EH (cell line): ENCODE measurements at regions not wholly inside any gene's neighbourhood (a gene's known extent, or its start where the extent isn't known, plus 50 kb on each side); places are given as distances from the start of the nearest gene placed in this dataset.

Experiments
- DNase-seq: peaks from one replicate; pipeline ENCODE4 v3.0.0-alpha.2; 2015; ENCODE audit warnings: low read depth

DNA sequence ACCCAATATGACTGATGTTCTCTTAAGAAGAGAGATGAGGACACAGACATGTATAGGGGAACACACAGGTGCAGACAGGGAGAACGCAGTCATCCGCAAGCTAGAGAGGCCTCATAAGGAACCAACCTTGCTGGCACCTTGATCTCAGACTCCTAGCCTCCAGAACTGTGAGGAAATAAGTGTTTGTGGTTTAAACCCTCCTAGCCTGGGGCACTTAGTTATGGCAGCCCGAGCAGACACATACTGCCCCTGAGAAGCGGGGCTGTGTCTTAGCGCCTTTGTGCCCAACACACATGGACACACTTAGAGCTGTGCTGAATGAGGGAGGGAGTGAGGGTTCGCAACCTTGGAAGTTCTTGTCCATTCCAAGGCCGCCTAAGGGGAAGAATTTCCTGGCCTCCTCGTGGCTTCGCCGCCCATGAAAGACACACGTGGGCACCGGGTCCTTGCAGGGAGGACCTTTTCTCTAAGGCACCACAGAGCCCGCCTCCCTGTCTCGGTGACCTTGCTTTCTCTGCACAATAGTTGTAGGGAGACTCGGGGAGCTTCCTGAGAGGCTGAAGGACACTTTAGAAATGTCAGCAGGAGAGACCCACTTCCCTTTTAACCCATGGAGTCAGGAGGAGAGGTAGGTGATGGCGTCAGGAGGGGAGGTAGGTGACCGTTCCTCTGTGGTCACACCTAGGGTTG lies 224.5 kb upstream of the HDAC4 start:
- DNase-seq: no peak

DNA sequence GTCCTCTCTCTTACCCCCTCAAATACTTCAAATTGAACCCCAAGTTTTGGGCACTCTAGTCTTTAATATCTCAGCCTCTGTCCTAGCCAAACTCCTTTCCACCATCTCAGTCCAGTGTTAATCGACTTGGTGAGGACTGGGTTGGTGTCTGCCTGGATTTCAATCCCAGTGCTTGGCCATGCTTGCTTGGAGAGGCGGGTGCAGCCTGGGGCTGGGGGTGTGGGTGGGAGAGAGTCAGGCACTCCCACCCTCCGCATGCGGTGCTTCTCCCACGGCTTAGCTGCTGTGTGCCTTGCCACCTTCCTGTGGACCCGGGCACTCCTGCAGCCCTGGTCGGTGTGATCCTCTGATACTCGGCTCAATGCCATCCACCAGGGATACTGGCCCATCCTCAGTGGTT lies 220.8 kb upstream of the HDAC4 start:
- no peak for DNase-seq

DNA sequence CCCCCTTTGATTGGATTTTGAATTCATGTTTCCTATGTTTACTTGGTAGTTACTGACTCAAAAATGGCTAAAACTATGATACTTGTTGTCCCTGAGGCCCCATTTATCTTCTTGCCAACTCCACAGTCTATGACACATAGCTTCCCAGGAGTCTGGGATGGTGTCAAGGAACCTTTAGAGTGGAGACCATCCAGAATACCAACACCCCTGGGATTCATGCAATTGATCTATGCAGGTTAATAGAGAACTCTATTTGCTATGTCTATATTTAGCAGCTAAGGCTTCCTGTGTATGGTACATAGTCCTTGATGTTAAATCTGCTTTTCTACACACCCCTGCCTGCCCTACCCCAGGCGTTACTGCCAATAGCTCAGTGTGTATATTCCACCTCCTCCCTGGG lies 218.5 kb upstream of the HDAC4 start:
- no peak for DNase-seq

DNA sequence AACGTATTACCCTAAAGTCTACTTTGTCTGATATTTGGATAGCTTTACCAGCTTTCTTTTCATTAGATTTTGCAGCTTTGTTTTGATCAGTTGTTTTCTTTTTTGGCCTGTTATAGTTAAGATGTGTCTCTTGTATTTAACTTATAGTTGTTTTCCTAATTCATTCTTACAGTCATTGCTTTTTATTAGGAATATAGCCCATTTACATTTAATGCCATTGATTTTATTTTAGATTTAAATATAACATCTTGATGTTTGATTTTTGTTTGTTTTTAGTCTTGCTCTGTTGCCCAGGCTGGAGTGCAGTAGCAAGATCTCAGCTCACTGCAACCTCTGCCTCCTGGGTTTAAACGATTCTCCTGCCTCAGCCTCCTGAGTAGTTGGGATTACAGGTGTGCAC lies 215.9 kb upstream of the HDAC4 start:
- no peak for DNase-seq

DNA sequence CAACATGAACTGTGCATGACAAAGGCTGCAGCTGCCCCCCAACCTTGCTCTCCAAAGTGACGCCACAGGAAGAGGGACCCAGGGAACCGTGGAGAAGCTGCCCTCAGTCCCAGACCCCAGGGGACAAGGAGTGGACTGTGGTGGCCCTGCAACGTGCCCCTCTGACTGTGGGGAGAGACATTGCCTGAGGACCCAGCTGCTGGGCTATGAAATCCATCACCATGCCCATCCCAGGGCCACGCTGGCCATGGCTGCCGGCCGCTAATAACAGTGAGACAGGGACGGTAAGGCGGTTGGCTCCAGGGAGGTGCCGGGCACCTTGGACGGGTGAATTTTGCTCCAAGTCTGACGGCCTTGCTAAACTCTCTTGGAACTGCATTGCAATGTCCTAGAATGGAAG lies 211.3 kb upstream of the HDAC4 start:
- DNase-seq: no peak

DNA sequence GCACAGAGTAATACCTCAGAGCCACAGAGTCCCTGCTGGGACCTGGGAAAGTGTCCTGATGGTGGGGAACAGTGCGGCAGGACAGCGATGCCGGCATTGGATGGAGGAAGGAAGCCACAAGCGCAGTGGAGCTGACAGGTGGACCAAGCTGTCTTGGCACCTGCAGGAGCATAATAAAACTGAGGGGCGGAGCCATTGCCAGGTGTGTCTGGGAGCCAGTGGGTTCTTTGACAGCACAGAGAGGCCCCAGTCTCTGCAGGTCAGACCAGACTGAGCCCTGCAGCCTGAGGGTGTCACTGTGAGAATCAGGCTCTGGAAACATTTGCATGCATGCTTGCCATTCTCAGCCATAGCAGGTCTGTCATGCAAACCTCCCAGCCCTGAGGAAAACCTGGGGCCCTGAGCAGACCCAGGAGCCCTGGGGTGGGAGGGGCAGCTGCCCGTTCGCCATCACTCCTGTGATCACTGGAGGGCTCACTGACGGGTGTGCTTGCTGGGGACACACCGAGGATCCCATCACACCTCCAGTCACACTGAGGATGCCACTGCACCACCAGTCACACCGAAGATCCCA lies 210.5 kb upstream of the HDAC4 start:
- DNase-seq: no peak

DNA sequence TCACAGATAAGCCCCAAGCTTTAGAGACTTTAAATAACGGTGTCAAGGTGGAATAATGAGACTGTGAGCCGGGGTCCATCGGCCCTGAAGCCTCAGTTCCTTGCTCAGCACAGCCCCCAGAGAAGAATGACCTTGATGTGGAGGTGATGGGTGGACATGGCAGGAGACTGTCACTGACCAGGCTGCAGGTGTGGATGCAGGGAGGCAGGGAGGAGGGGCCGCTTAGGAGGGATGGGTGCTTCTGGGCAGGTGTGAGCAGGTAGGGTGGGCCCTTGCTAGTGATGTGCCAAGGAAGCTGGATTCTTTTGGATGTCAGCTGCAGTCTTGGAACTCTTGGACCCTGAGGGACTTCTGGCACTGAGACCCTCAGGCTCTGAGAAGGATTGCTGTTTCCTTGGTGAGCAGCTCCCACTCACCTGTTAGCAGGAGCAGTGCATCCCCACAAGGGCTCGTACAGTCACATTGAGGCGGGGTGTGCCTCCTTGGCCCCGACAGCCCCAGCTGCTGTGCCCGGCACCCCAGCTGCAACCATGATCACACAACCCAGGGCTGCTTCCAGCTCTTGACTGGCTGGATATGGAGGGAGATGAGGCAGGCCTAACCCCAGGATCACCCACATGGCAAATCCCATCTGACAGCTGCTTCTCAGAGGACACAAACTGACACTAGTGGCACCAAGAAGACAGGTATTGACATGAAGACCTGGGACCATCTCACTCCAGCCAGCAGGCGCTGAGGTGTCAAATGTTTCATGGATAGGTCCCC lies 209.8 kb upstream of the HDAC4 start:
- no peak for DNase-seq

DNA sequence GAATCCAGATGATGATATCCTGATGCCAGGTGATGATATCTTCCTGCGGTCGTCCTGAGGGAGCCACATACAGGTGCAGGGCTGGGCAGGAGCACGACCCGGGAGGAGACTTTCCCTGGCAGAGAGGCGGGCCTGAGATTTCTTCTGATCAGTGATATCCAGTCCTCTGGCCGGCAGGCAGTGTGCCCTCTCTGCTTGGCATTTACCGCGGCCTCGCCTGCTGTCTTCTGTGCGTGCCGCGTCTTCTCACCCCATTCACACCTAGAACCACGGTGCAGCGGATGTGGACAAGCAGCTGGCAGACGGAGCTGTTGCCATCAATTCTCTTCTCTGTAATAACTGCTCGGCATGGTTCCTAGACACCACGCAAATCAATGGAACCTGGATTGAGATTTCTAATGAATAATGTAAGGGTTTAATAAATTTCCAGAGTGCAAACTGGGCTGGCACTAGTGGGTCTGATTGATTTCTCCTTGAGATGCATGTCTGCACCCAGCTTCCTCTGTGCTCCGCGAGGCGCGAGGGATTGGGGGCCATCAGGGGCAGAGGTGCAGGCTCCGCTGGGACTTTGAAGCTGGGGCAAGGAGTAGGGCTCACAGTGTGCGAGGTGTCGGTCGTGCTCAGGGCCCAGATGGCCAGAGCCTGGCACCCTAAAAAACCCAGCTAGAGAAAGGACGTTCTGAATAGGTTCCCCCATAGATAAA lies 208.9 kb upstream of the HDAC4 start:
- no peak for DNase-seq

DNA sequence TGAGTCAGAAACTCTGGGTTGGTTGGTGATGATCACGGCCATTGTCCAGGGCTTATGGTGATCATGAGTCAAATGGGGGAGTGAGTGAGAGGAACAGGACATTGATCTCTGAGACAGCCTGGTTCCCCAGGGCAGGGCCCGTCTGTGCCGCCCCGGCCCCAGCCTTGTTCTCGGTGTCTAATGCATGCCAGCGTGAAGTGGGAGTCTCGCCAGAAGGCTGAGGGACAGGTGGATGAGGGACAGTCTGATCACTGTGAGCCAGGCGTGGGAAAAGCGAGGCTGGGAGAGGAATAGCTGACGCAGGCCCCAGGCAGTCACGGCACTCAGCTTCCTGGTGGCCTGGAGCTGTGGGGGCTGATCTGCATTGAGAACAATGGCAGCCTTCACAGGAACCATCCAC lies 208.3 kb upstream of the HDAC4 start:
- DNase-seq: no peak

DNA sequence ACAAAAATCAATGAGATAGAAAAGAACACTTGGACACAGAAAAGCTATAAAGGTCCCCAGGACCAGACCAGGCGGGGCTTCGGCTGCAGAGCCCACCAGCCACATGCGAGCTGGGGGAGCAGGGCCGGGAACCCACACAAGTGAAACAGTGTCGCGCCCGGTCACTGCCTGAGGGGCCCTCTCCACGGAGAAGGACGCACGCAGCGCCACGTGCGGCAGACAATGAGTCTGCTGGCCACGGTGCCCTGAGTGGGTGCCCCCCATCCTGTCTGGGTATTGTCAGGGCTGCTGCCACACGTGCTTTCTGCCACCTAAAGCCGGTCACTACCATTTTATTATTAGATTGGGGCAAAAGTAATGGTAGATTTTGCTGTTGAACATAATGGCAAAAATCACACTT lies 207.9 kb upstream of the HDAC4 start:
- no peak for DNase-seq

DNA sequence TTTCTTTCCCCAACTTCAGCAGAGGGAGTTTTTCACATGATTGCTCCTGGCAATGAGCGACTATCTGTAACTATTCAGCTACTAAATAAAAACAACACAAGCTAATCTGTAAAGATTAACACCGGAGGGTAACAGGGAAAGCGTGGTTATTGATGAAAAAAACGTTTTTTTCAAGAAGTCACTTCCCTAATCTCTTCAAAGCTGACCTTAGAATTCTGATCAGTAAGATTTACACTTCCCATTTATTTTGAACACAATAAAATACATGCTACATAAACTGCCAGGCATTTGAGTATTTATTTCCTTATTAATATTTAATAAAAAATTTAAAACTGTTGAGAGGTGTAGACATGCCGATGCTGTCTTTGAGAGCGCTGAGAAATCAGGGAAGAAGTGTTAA lies 207.4 kb upstream of the HDAC4 start:
- no peak for DNase-seq

DNA sequence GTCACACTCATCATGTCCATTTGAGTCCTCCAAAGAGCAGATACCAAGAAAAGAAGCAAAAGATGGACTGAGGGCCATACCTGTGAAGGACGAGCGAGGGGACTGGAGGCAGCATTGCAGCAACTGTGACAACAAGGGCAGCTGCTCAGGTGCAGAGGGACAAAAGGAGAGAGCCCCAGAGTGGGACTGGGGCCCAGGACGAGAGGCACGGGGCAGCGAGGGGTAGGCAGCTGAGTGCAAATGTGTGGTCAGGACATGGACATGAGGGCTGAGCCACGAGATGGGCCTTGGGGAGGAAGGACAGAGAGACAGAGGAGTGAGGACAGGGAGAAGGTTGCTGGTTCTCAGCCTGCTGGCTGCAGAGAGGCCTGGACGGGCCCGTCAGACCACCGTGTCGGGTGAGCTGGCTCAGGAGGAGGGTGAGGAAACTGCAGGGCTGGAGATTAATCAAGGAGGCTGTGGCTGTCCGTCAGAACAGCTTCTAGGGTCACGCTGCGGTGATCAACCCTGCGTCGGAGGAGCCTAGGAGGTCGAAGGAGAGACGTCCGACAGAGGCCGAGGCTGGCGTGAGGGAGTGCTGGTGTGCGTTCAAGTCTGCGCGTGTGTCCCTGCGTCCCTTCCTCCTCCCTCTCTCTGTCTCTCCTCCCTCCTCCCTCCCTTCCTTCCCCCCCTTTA lies 206.8 kb upstream of the HDAC4 start:
- no peak for DNase-seq

DNA sequence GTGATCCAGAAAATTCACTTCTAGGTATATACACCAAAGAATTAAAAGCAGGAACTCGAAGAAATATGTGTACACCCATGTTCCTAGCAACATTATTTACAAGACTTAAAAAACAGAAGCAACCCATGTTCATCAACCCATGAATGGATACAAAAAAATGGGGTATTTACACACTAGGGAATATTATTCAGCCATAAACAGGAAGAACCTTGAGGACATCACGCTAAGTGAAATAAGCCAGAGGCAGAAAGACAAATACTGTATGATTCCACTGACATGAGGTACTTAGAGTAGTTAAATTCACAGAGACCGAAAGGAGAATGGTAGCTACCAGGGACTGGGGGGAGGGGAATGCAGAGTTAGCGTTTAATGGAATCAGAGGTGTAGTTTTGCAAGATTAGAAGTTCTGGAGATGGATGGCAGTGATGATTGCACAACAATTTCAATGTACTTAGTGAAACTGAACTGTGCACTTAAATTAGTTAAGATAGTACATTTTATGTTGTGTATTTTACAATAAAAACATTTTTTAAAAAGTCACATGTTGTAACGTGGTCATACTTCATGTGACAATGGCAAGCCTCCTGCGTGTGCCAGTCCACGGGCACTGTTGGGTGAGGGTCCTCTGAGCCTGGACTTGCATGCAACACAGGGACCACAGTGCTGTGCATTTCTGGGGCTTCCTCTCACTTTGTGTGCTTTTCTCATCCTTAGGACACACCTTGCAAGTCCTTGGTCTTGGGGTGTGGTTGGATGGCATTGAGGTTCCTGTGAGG lies 206.1 kb upstream of the HDAC4 start:
- DNase-seq: no peak

DNA sequence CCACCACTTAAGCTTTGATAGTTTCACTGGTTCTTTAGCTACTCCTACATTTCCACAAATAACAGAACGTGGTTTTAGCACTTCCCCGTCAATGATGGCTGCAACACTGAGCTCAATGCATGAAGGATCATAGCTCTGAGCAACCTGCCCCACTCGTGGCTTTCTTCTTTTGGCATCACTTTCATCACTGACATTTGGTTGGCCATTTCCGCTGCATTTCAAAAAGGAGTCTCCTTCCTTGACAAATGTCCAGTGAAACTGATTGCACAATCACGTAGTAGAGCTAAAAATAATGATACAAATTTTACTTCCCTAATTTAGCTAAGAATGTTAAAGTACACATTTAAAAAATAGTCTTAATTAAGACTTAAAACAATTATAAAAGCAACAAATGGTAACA lies 205.2 kb upstream of the HDAC4 start:
- DNase-seq: no peak

DNA sequence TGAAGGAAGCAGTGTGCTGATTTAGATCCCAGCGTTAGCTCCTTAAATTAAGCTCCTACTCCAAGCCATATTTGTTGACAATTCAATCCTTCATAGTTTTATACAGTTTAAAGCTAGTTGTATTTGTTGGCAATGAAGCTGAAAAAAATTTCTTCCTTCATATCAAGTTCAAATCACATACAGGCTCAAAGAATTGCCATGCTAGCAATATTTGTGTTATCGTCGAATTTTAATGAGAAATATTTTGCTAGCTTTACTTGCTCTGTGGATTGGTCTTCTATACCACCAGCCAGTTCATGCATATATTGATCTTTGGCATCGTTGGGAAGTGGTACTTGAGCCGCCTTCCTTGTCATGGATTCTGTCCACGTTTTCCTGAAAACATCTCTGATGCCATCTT lies 204.6 kb upstream of the HDAC4 start:
- DNase-seq: no peak

DNA sequence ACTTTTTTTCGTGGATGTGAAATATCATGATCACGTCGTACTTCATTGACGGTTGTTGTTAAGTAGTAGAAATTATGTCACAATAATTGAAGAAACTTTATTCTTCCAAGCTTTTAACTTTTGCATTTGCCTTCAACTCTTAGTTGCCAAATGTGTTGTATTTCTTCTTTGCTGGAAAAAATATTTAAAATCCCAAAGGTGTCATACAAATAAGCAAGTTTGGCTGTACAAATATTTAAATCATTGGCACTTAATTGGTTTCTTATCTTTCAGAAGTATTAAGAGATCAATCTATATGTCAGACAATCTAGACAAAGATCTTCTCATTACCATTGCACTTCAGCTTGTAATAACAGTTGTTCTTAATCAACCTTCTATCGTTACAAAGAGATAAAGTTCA lies 204.0 kb upstream of the HDAC4 start:
- no peak for DNase-seq

DNA sequence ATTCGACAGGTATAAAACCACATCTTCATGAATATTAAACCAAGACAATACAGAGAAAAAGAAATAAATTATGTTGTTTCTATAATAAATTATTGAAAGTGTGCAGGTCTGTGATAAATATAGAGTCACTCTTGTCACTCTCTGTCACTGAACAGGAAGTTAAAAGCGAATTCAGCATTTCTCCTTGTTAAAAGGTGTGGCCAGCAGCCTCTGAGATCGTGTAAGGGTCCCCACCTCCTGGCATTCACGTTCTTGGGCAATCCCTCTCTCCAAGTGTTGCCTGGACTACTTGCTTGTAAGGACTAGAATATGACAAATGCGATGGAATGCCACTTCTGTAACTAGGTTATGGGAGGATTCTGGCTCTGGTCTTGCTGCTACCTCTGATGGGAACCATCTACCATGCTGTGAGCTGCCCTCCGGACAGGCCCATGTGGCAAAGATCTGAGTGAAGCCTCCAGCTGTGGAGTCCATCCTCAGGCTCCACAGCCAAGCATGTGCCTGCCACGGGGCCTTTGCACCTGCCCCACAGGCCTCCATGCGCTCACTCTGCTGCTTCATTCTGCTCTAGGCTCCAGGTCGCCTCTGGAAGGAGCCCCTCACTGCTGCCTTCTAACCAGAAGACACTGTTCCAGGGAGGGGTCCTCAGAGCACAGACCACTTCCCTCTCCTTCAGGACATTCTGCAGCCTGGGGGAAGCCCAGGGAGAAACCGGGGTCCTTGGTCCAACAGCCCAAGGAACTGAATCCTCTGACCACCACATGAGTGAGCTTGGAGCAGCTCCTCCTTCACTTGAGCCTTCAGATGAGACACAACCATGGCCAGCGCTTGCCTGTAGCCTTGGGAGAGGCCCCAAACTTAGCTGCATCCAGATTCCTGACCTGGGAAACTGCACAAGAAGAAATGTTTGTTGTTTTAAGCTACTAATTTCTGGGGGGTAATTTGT lies 202.9 kb upstream of the HDAC4 start:
- no peak for DNase-seq

DNA sequence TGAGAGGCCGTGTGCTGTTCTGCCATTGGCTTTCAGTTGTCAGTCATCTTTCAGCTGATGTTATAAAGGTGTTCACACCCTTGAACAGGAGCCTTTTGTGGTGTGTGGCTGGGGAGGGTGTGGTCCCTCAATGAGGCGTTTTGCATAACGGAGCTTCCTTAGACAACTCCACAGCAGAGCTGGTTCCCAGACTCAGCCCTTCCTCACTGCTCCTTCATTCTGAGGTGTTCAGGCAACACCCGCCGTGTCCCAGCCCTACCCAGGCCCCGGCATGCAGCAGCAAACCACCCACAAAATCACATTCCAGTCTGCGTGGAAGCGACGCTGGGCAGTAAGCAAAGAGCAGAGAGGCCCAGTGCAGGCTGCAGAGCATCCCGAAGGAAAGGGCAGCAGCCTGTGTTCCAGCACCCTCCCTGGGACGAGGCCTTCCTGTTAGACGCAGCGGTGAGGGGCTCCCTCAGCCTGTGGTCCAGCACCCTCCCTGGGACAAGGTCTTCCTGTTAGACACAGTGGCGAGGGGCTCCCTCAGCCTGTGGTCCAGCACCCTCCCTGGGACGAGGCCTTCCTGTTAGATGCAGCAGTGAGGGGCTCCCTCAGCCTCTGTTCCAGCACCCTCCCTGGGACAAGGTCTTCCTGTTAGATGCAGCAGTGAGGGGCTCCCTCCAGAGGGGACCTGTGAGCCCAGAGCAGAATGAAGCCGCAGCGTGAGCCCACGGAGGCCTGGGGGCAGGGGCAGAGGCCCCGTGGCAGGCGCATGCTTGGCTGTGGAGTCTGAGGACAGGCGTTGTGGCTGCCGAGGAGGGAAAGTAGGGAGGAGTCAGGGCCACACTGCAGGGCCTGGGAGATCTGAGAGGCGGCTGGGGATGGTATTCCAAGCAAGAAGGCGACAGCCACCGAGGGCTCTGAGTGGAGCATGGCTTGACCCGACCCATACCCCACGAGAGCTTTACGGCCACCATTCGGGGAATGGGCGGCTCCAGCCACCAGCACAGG lies 201.8 kb upstream of the HDAC4 start:
- DNase-seq: no peak

DNA sequence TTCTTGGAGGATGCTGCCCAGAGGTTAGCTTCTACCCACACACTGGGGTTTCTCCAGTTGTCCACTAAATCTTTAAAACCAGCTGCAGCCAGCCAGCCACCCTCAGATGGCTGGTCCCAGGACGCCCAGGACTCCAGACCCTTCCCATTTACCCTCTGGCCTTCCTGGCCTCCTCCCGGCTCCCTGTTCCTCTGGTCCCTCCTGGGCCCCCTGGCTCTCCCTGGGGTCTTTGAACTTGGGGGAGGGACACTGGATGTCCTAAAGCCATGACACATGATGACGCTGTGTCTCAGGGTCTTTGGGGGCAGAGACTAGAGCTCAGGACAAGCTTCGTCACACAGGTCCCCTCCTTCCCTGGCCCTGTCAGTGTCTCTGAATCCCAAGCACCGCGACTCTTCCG lies 201.1 kb upstream of the HDAC4 start:
- no peak for DNase-seq
